WTC11 (cell line): ENCODE measurements at regions not wholly inside any gene's neighbourhood (a gene's known extent, or its start where the extent isn't known, plus 50 kb on each side); places are given as distances from the start of the nearest gene placed in this dataset.

Source experiments
- ATAC-seq: fragments of 200-7000 bp; cut with Tn5 transposase; 2 replicates; pipeline ENCODE4 v1.10.0; 2021; ENCODE audit warnings: mild to moderate bottlenecking, moderate library complexity
- CTCF ChIA-PET: fragments of 300-600 bp; sonication (Branson Sonifier 250); formaldehyde crosslinking; loops from one replicate; lab custom pipeline; 2021; ENCODE audit warnings: antibody characterized with exemption; lab: Charles Lee
- POLR2A ChIA-PET: fragments of 350-600 bp; sonication (Branson Sonifier 250); formaldehyde crosslinking; loops from one replicate; lab custom pipeline; 2021; ENCODE audit warnings: antibody characterized with exemption; lab: Charles Lee
- DNase-seq: peaks from one replicate; pipeline ENCODE4 v3.0.0; 2021; ENCODE audit warnings: low spot score
- H3K27ac Mint-ChIP-seq: 2 replicates; pipeline ENCODE4 v1.8.0; 2021; ENCODE audit warnings: mixed read lengths
- H3K27me3 Mint-ChIP-seq: 2 replicates; pipeline ENCODE4 v1.8.0; 2021; ENCODE audit warnings: low read depth, mild to moderate bottlenecking, moderate library complexity, mixed read lengths
- H3K36me3 Mint-ChIP-seq: 2 replicates; pipeline ENCODE4 v1.8.0; 2021; ENCODE audit warnings: mixed read lengths
- H3K4me1 Mint-ChIP-seq: 2 replicates; pipeline ENCODE4 v1.8.0; 2022; ENCODE audit warnings: mixed read lengths
- H3K4me3 Mint-ChIP-seq: 2 replicates; pipeline ENCODE4 v1.8.0; 2021; ENCODE audit warnings: mild to moderate bottlenecking, moderate library complexity, mixed read lengths
- H3K9me3 Mint-ChIP-seq: 2 replicates; pipeline ENCODE4 v1.8.0; 2021; ENCODE audit warnings: mixed read lengths
- ATF1 ChIP-seq: sonication (generic); formaldehyde crosslinking; IDR thresholded peaks from 2 replicates; pipeline ENCODE4 v1.8.1; 2023; ENCODE audit warnings: mild to moderate bottlenecking, moderate library complexity, missing genetic modification reagents
- CBFB ChIP-seq: sonication (generic); formaldehyde crosslinking; IDR thresholded peaks from 2 replicates; pipeline ENCODE4 v1.8.1; 2022; ENCODE audit warnings: mild to moderate bottlenecking, low read depth, missing genetic modification reagents
- GABPB1 ChIP-seq: sonication (generic); formaldehyde crosslinking; IDR thresholded peaks from 2 replicates; pipeline ENCODE4 v1.8.1; 2023; ENCODE audit warnings: mild to moderate bottlenecking, missing genetic modification reagents
- JAZF1 ChIP-seq: fragments of 250-450 bp; sonication (Bioruptor Pico); IDR thresholded peaks from 2 replicates; pipeline ENCODE4 v1.9.0; 2021; ENCODE audit warnings: moderate library complexity, mild to moderate bottlenecking, inconsistent platforms
- MXD4 ChIP-seq: fragments of 250-450 bp; sonication (Bioruptor Pico); IDR thresholded peaks from 2 replicates; pipeline ENCODE4 v1.8.0; 2021; ENCODE audit warnings: mild to moderate bottlenecking, moderate library complexity, borderline replicate concordance
- MYBL2 ChIP-seq: sonication (generic); formaldehyde crosslinking; IDR thresholded peaks from 2 replicates; pipeline ENCODE4 v1.8.1; 2023; ENCODE audit warnings: mild to moderate bottlenecking, moderate library complexity, missing genetic modification reagents
- NFATC4 ChIP-seq: fragments of 250-450 bp; sonication (Bioruptor Pico); IDR thresholded peaks from 2 replicates; pipeline ENCODE4 v1.9.0; 2021; ENCODE audit warnings: mild to moderate bottlenecking
- NR1H2 ChIP-seq: sonication (generic); formaldehyde crosslinking; IDR thresholded peaks from 2 replicates; pipeline ENCODE4 v1.9.0; 2021; ENCODE audit warnings: mild to moderate bottlenecking, moderate library complexity, missing genetic modification reagents
- PRRX2 ChIP-seq: fragments of 250-450 bp; sonication (Bioruptor Pico); IDR thresholded peaks from 2 replicates; pipeline ENCODE4 v1.8.0; 2021; ENCODE audit warnings: mild to moderate bottlenecking
- SMAD4 ChIP-seq: sonication (generic); formaldehyde crosslinking; IDR thresholded peaks from 2 replicates; pipeline ENCODE4 v1.8.0; 2022; ENCODE audit warnings: mild to moderate bottlenecking, missing genetic modification reagents
- SP1 ChIP-seq: sonication (generic); formaldehyde crosslinking; conservative IDR thresholded peaks from 2 replicates; pipeline ENCODE4 v1.8.1; 2022; ENCODE audit warnings: missing genetic modification reagents
- TCF7 ChIP-seq: sonication (generic); formaldehyde crosslinking; IDR thresholded peaks from 2 replicates; pipeline ENCODE4 v1.8.0; 2022; ENCODE audit warnings: mild to moderate bottlenecking, low read depth, missing genetic modification reagents, moderate library complexity
- TEAD4 ChIP-seq: sonication (generic); formaldehyde crosslinking; IDR thresholded peaks from 2 replicates; pipeline ENCODE4 v1.8.0; 2022; ENCODE audit warnings: mild to moderate bottlenecking, missing genetic modification reagents
- TP53 ChIP-seq: sonication (generic); formaldehyde crosslinking; IDR thresholded peaks from 2 replicates; pipeline ENCODE4 v1.8.1; 2023; ENCODE audit warnings: mild to moderate bottlenecking, missing genetic modification reagents
- USF2 ChIP-seq: sonication (generic); formaldehyde crosslinking; IDR thresholded peaks from 2 replicates; pipeline ENCODE4 v1.8.1; 2023; ENCODE audit warnings: mild to moderate bottlenecking, missing genetic modification reagents, moderate library complexity
- ZNF317 ChIP-seq: sonication (generic); formaldehyde crosslinking; IDR thresholded peaks from 2 replicates; pipeline ENCODE4 v1.8.1; 2023; ENCODE audit warnings: low read depth, mild to moderate bottlenecking, moderate library complexity, missing genetic modification reagents, borderline replicate concordance
- ZNF396 ChIP-seq: fragments of 250-450 bp; sonication (Bioruptor Pico); IDR thresholded peaks from 2 replicates; pipeline ENCODE4 v1.8.0; 2021; ENCODE audit warnings: mild to moderate bottlenecking, moderate library complexity, borderline replicate concordance
- TF ChIP-seq, protein P1 (sequence below): sonication (generic); formaldehyde crosslinking; IDR thresholded peaks from 2 replicates; pipeline ENCODE4 v1.8.1; 2023; ENCODE audit warnings: mild to moderate bottlenecking, missing genetic modification reagents, moderate library complexity
- TF ChIP-seq, protein P2 (sequence below): fragments of 250-450 bp; sonication (Bioruptor Pico); IDR thresholded peaks from 2 replicates; pipeline ENCODE4 v1.9.0; 2021; ENCODE audit warnings: mild to moderate bottlenecking
- TF ChIP-seq, protein P3 (sequence below): fragments of 250-450 bp; sonication (Bioruptor Pico); IDR thresholded peaks from 2 replicates; pipeline ENCODE4 v1.8.0; 2021; ENCODE audit warnings: mild to moderate bottlenecking
- TF ChIP-seq, protein P4 (sequence below): sonication (generic); formaldehyde crosslinking; IDR thresholded peaks from 2 replicates; pipeline ENCODE4 v1.8.1; 2022; ENCODE audit warnings: low read depth, mild to moderate bottlenecking, moderate library complexity, missing genetic modification reagents, borderline replicate concordance
- TF ChIP-seq, protein P5 (sequence below): sonication (generic); formaldehyde crosslinking; IDR thresholded peaks from 2 replicates; pipeline ENCODE4 v1.8.0; 2022; ENCODE audit warnings: missing genetic modification reagents

DNA sequence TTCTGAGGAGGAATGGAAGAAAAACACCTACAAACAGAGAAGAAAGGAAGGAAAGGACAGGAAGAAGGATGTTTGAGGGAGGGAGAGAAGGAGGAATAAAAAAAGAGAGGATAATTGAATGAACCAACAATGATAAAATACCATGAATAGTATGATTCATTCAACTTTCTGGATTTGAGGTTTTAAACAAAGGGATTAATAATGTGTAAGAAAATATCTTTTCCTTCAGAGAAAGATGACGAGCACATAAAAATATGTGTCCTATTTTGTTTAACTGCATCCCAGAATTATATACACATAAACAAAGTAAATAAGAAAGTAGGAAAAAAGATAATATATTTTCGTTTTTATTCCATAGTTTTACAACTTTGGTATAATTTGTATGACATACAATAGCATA is 1380.4 kb downstream of the STIM2 start:
- DNase-seq (no peak), ATAC-seq (no peak)
- H3K9me3 Mint-ChIP-seq: no peaks in the 10 kb centered on the region
- H3K27ac Mint-ChIP-seq: no peak overlapping the region
- TF ChIP-seq, protein P1, sequence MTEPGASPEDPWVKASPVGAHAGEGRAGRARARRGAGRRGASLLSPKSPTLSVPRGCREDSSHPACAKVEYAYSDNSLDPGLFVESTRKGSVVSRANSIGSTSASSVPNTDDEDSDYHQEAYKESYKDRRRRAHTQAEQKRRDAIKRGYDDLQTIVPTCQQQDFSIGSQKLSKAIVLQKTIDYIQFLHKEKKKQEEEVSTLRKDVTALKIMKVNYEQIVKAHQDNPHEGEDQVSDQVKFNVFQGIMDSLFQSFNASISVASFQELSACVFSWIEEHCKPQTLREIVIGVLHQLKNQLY (CRISPR knock-in tag): no peak
- no peak for TF ChIP-seq ZNF396 (CRISPR knock-in tag)
- TF ChIP-seq TEAD4 (CRISPR knock-in tag): no peak
- no peak for TF ChIP-seq MXD4 (CRISPR knock-in tag)
- TF ChIP-seq NR1H2 (CRISPR knock-in tag): no peak
- TF ChIP-seq SMAD4 (CRISPR knock-in tag): no peak
- no peak for TF ChIP-seq ATF1
- TF ChIP-seq JAZF1 (CRISPR knock-in tag): no peak
- no peak for TF ChIP-seq TCF7 (CRISPR knock-in tag)
- TF ChIP-seq, protein P2, sequence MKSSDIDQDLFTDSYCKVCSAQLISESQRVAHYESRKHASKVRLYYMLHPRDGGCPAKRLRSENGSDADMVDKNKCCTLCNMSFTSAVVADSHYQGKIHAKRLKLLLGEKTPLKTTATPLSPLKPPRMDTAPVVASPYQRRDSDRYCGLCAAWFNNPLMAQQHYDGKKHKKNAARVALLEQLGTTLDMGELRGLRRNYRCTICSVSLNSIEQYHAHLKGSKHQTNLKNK (CRISPR knock-in tag): no peak
- no peak overlapping the region for H3K4me3 Mint-ChIP-seq
- no peaks in the 10 kb centered on the region for H3K27me3 Mint-ChIP-seq
- ChIA-PET POLR2A (no interaction called here), CTCF (no interaction called here)
- no peaks in the 10 kb centered on the region for H3K36me3 Mint-ChIP-seq
- peaks cover 8% of the 10 kb centered on the region for H3K4me1 Mint-ChIP-seq

- H3K36me3 Mint-ChIP-seq: no peaks in the 10 kb centered on the region
- H3K27ac Mint-ChIP-seq: no peak overlapping the region
- CTCF ChIA-PET: no interaction called here
- H3K4me1 Mint-ChIP-seq: no peaks in the 10 kb centered on the region
- H3K27me3 Mint-ChIP-seq: no peaks in the 10 kb centered on the region
- POLR2A ChIA-PET: no interaction called here
- no peak for DNase-seq
- no peaks in the 10 kb centered on the region for H3K9me3 Mint-ChIP-seq
- TF ChIP-seq SP1 (CRISPR knock-in tag) (no peak), PRRX2 (no peak), ATF1 (no peak), GABPB1 (CRISPR knock-in tag) (no peak), USF2 (CRISPR knock-in tag) (no peak), ZNF317 (CRISPR knock-in tag) (no peak), NFATC4 (CRISPR knock-in tag) (no peak), TP53 (CRISPR knock-in tag) (no peak), MYBL2 (CRISPR knock-in tag) (no peak), CBFB (CRISPR knock-in tag) (no peak)
- TF ChIP-seq, protein P3, sequence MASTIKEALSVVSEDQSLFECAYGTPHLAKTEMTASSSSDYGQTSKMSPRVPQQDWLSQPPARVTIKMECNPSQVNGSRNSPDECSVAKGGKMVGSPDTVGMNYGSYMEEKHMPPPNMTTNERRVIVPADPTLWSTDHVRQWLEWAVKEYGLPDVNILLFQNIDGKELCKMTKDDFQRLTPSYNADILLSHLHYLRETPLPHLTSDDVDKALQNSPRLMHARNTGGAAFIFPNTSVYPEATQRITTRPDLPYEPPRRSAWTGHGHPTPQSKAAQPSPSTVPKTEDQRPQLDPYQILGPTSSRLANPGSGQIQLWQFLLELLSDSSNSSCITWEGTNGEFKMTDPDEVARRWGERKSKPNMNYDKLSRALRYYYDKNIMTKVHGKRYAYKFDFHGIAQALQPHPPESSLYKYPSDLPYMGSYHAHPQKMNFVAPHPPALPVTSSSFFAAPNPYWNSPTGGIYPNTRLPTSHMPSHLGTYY (CRISPR knock-in tag): no peak
- TF ChIP-seq, protein P4, sequence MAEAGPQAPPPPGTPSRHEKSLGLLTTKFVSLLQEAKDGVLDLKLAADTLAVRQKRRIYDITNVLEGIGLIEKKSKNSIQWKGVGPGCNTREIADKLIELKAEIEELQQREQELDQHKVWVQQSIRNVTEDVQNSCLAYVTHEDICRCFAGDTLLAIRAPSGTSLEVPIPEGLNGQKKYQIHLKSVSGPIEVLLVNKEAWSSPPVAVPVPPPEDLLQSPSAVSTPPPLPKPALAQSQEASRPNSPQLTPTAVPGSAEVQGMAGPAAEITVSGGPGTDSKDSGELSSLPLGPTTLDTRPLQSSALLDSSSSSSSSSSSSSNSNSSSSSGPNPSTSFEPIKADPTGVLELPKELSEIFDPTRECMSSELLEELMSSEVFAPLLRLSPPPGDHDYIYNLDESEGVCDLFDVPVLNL (CRISPR knock-in tag): no peak
- TF ChIP-seq, protein P5, sequence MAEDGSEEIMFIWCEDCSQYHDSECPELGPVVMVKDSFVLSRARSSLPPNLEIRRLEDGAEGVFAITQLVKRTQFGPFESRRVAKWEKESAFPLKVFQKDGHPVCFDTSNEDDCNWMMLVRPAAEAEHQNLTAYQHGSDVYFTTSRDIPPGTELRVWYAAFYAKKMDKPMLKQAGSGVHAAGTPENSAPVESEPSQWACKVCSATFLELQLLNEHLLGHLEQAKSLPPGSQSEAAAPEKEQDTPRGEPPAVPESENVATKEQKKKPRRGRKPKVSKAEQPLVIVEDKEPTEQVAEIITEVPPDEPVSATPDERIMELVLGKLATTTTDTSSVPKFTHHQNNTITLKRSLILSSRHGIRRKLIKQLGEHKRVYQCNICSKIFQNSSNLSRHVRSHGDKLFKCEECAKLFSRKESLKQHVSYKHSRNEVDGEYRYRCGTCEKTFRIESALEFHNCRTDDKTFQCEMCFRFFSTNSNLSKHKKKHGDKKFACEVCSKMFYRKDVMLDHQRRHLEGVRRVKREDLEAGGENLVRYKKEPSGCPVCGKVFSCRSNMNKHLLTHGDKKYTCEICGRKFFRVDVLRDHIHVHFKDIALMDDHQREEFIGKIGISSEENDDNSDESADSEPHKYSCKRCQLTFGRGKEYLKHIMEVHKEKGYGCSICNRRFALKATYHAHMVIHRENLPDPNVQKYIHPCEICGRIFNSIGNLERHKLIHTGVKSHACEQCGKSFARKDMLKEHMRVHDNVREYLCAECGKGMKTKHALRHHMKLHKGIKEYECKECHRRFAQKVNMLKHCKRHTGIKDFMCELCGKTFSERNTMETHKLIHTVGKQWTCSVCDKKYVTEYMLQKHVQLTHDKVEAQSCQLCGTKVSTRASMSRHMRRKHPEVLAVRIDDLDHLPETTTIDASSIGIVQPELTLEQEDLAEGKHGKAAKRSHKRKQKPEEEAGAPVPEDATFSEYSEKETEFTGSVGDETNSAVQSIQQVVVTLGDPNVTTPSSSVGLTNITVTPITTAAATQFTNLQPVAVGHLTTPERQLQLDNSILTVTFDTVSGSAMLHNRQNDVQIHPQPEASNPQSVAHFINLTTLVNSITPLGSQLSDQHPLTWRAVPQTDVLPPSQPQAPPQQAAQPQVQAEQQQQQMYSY (CRISPR knock-in tag): no peak
- no peak for ATAC-seq
- no peak overlapping the region for H3K4me3 Mint-ChIP-seq
Observed at GRCh38 chr4:28247805-28248204, 1387.2 kb downstream of the STIM2 start.
